ENCODE measurements at regions not wholly inside any gene's neighbourhood (a gene's known extent, or its start where the extent isn't known, plus 50 kb on each side); places are given as distances from the start of the nearest gene placed in this dataset.
"Not testable (repeated sequence)": the region's sequence is repeated elsewhere in the genome, so short reads cannot be mapped to it uniquely, and the experiment has no call there.

DNA sequence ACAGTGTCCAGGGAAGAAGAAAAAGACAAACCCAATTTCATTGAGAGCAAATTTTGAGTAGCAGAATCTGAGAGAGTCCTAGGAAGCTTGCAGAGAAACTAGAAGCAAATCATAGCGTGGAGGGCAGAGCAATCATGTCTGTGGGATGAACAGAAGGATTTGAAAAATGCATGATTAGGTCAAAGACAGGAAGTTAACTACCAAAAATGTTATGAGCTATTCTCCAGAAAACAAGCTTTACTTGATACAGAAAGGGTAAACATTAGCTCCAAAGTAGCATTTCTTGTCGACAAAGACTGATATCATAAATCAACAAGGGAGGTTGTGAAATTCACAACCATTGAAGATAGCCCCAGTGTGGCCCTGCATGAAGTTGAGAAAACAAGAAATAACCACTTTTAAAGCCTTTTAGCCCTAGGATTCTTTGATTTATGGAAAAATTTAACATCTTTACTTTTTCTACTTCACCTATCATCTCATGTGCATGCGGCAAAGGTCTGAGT lies 97.7 kb upstream of the MEGF10 start:
- H3K27ac ChIP-seq: no peak overlapping the region
- no peaks in the 10 kb centered on the region for H3K27me3 ChIP-seq (replicated peaks in 1 of 7)
- intact Hi-C loops (cut with DNase I; ENCODE audit: low total_unique reads): no loop called here
- H3K36me3 ChIP-seq: no peaks in the 10 kb centered on the region
- no peaks in the 10 kb centered on the region for H3K9me3 ChIP-seq
- H3K4me3 ChIP-seq: no peak overlapping the region
- TF ChIP-seq POLR2A (IDR thresholded peaks at IDR 0.05) (no peak), POLR2AphosphoS5 (IDR thresholded peaks at IDR 0.05) (no peak)
- TF ChIP-seq, protein P1, sequence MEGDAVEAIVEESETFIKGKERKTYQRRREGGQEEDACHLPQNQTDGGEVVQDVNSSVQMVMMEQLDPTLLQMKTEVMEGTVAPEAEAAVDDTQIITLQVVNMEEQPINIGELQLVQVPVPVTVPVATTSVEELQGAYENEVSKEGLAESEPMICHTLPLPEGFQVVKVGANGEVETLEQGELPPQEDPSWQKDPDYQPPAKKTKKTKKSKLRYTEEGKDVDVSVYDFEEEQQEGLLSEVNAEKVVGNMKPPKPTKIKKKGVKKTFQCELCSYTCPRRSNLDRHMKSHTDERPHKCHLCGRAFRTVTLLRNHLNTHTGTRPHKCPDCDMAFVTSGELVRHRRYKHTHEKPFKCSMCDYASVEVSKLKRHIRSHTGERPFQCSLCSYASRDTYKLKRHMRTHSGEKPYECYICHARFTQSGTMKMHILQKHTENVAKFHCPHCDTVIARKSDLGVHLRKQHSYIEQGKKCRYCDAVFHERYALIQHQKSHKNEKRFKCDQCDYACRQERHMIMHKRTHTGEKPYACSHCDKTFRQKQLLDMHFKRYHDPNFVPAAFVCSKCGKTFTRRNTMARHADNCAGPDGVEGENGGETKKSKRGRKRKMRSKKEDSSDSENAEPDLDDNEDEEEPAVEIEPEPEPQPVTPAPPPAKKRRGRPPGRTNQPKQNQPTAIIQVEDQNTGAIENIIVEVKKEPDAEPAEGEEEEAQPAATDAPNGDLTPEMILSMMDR (IDR thresholded peaks at IDR 0.05 in 8 of 11, conservative IDR thresholded peaks at IDR 0.05 in 3 of 11): no peak
- DNase-seq: no peak
- H3K4me1 ChIP-seq: no peaks in the 10 kb centered on the region
- 63 to 74% (median 68%) methylated on average over 3 of the region's 3 CpGs for WGBS, 5 donors

- Histone ChIP-seq H3K4me1 (no peaks in the 10 kb centered on the region), H3K4me3 (no peak overlapping the region), H3K9me3 (peaks cover 0 to 7% (median 0%) of the 10 kb centered on the region in 8 donors), H3K27ac (no peak overlapping the region), H3K27me3 (replicated peaks in 1 of 7) (no peaks in the 10 kb centered on the region), H3K36me3 (no peaks in the 10 kb centered on the region)
- TF ChIP-seq, protein P1 (IDR thresholded peaks at IDR 0.05 in 8 of 11, conservative IDR thresholded peaks at IDR 0.05 in 3 of 11): no peak
- no peak for TF ChIP-seq POLR2AphosphoS5 (IDR thresholded peaks at IDR 0.05)
- TF ChIP-seq POLR2A (IDR thresholded peaks at IDR 0.05): no peak
- no peak for DNase-seq
- WGBS, 5 donors: 87 to 97% (median 91%) methylated on average over 1 of the region's 1 CpG
- intact Hi-C loops (cut with DNase I; ENCODE audit: low total_unique reads): no loop called here
Measured at GRCh38 chr5:127196042-127196441, 94.6 kb upstream of the MEGF10 start.

DNA sequence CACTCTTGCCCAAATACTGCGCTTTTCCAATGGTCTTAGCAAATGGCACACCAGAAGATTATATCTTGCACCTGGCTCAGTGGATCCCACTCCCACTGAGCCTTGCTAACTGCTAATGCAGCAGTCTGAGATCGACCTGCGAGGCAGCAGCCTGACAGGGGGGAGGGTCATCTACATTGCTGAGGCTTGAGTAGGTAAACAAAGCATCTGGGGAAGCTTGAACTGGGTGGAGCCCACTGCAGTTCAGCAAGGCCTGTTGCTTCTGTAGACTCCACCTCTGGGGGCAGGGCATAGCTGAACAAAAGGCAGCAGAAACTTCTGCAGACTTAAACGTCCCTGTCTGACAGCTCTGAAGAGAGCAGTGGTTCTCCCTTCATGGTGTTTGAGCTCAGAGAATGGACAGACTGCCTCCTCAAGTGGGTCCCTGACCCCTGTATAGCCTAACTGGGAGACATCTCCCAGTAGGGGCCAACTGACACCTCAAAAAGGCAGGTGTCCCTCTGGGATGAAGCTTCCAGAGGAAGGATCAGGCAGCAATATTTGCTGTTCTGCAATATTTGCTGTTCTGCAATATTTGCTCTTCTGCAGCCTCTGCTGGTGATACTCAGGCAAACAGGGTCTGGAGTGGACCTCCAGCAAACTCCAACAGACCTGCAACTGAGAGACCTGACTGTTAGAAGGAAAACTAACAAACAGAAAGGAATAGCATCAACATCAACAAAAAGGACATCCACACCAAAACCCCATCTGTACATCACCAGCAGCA lies 93.0 kb upstream of the MEGF10 start:
- intact Hi-C loops (cut with DNase I; ENCODE audit: low total_unique reads); H3K36me3 ChIP-seq; H3K4me1 ChIP-seq; H3K4me3 ChIP-seq; DNase-seq; H3K27ac ChIP-seq; H3K27me3 ChIP-seq (replicated peaks in 1 of 7): not testable (repeated sequence)
- H3K9me3 ChIP-seq: peaks cover 0 to 14% (median under 1%) of the 10 kb centered on the region in 8 donors
- 64 to 76% (median 64%) methylated on average over 4 of the region's 4 CpGs for WGBS, 5 donors

DNA sequence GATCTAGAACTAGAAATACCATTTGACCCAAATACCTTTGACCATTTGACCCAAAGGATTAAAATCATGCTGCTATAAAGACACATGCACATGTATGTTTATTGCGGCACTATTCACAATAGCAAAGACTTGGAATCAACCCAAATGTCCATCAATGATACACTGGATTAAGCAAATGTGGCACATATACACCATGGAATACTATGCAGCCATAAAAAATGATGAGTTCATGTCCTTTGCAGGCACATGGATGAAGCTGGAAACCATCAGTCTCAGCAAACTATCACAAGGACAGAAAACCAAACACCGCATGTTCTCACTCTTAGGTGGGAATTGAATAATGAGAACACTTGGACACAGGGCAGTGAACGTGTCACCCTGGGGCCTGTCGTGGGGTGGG lies 87.9 kb upstream of the MEGF10 start:
- intact Hi-C loops (cut with DNase I; ENCODE audit: low total_unique reads); H3K27me3 ChIP-seq (replicated peaks in 1 of 7); H3K4me1 ChIP-seq; H3K27ac ChIP-seq; H3K36me3 ChIP-seq; DNase-seq; H3K4me3 ChIP-seq: not testable (repeated sequence)
- H3K9me3 ChIP-seq: peaks cover 0 to 18% (median 3%) of the 10 kb centered on the region in 8 donors
- 88 to 96% (median 93%) methylated on average over 4 of the region's 4 CpGs for WGBS, 5 donors

DNA sequence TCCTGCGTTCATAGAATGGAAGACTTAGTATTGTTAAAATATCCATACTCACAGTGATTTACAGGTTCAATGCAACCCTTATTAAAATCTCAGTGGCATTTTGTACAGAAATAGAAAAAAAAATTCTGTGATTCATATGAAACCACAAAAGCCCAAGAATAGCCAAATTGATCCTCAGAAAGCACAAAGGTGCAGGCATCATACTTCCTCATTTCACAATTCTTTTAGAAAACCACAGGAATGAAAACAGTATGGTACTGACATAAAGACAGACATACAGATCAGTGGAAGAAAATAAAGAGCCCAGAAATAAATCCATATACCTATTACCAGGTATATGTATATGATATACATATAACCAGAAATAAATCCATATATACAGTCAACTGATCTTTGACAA lies 86.8 kb upstream of the MEGF10 start:
- no peak overlapping the region for H3K4me3 ChIP-seq
- DNase-seq: no peak
- H3K27me3 ChIP-seq (replicated peaks in 1 of 7): peaks cover 0 to 3% (median 0%) of the 10 kb centered on the region in 7 donors
- intact Hi-C loops (cut with DNase I; ENCODE audit: low total_unique reads): no loop called here
- no peak overlapping the region for H3K27ac ChIP-seq
- TF ChIP-seq, protein P1 (IDR thresholded peaks at IDR 0.05 in 8 of 11, conservative IDR thresholded peaks at IDR 0.05 in 3 of 11): no peak
- TF ChIP-seq POLR2A (IDR thresholded peaks at IDR 0.05) (no peak), POLR2AphosphoS5 (IDR thresholded peaks at IDR 0.05) (no peak)
- H3K4me1 ChIP-seq: no peaks in the 10 kb centered on the region
- WGBS, 5 donors: 55 to 72% (median 63%) methylated on average over 1 of the region's 1 CpG
- H3K9me3 ChIP-seq: peaks cover 0 to 18% (median 3%) of the 10 kb centered on the region in 8 donors
- H3K36me3 ChIP-seq: no peaks in the 10 kb centered on the region
